ENCODE measurements at regions not wholly inside any gene's neighbourhood (a gene's known extent, or its start where the extent isn't known, plus 50 kb on each side); places are given as distances from the start of the nearest gene placed in this dataset.
A peak's percentile ranks its signal among the peaks of the same experiment; 100 is the strongest.

- no peak for DNase-seq (ENCODE audit: low read depth in 2 of 2)
Observed at GRCh38 chr6:140992678-140993077, 1140.0 kb upstream of the GJE1 start.

- peak in 1 of 2 donors; percentile 33 for DNase-seq (ENCODE audit: low read depth in 2 of 2)
Observed at GRCh38 chr6:140988780-140989179, 1143.9 kb upstream of the GJE1 start.

- DNase-seq (ENCODE audit: low read depth in 2 of 2), result peak; percentile 6 to 25
Observed at GRCh38 chr6:140987364-140988155, 1145.2 kb upstream of the GJE1 start.

GRCh38 chr6:140985679-140986275 is 1146.9 kb upstream of the GJE1 start:
- no peak for DNase-seq (ENCODE audit: low read depth in 2 of 2)

GRCh38 chr6:140980265-140980887 is 1152.3 kb upstream of the GJE1 start:
- peak in 1 of 2 donors; percentile 34 for DNase-seq (ENCODE audit: low read depth in 2 of 2)

GRCh38 chr6:140979642-140980091 is 1153.1 kb upstream of the GJE1 start:
- peak in 1 of 2 donors; percentile 99 for DNase-seq (ENCODE audit: low read depth in 2 of 2)

- DNase-seq (ENCODE audit: low read depth in 2 of 2), result peak; percentile 11 to 88
Observed at GRCh38 chr6:140977403-140977802, 1155.3 kb upstream of the GJE1 start.

- no peak for DNase-seq (ENCODE audit: low read depth in 2 of 2)
Observed at GRCh38 chr6:140976806-140977205, 1155.9 kb upstream of the GJE1 start.

GRCh38 chr6:140970485-140970884 is 1162.2 kb upstream of the GJE1 start:
- DNase-seq (ENCODE audit: low read depth in 2 of 2), result no peak

- DNase-seq (ENCODE audit: low read depth in 2 of 2), result no peak
Observed at GRCh38 chr6:140968062-140968461, 1164.7 kb upstream of the GJE1 start.

GRCh38 chr6:140966676-140967075 is 1166.0 kb upstream of the GJE1 start:
- DNase-seq (ENCODE audit: low read depth in 2 of 2), result no peak

GRCh38 chr6:140960566-140960965 is 1172.2 kb upstream of the GJE1 start:
- DNase-seq (ENCODE audit: low read depth in 2 of 2), result peak in 1 of 2 donors; percentile 82

GRCh38 chr6:140957386-140957785 is 1175.3 kb upstream of the GJE1 start:
- no peak for DNase-seq (ENCODE audit: low read depth in 2 of 2)

- DNase-seq (ENCODE audit: low read depth in 2 of 2), result no peak
Observed at GRCh38 chr6:140956571-140957369, 1176.0 kb upstream of the GJE1 start.

- DNase-seq (ENCODE audit: low read depth in 2 of 2), result no peak
Observed at GRCh38 chr6:140940251-140940925, 1192.3 kb upstream of the GJE1 start.

GRCh38 chr6:140932909-140933308 is 1199.8 kb upstream of the GJE1 start:
- DNase-seq (ENCODE audit: low read depth in 2 of 2), result no peak

- no peak for DNase-seq (ENCODE audit: low read depth in 2 of 2)
Observed at GRCh38 chr6:140931581-140931980, 1201.1 kb upstream of the GJE1 start.

- DNase-seq (ENCODE audit: low read depth in 2 of 2), result no peak
Observed at GRCh38 chr6:140929121-140929520, 1203.6 kb upstream of the GJE1 start.

GRCh38 chr6:140923048-140923447 is 1209.7 kb upstream of the GJE1 start:
- peak in 1 of 2 donors; percentile 24 for DNase-seq (ENCODE audit: low read depth in 2 of 2)

- DNase-seq (ENCODE audit: low read depth in 2 of 2), result peak; percentile 57 to 87
Observed at GRCh38 chr6:140921366-140922226, 1211.1 kb upstream of the GJE1 start.

All from dermis microvascular lymphatic vessel endothelial cell (primary cell).